ENCODE measurements at regions not wholly inside any gene's neighbourhood (a gene's known extent, or its start where the extent isn't known, plus 50 kb on each side); places are given as distances from the start of the nearest gene placed in this dataset.

- TF ChIP-seq, protein P1, sequence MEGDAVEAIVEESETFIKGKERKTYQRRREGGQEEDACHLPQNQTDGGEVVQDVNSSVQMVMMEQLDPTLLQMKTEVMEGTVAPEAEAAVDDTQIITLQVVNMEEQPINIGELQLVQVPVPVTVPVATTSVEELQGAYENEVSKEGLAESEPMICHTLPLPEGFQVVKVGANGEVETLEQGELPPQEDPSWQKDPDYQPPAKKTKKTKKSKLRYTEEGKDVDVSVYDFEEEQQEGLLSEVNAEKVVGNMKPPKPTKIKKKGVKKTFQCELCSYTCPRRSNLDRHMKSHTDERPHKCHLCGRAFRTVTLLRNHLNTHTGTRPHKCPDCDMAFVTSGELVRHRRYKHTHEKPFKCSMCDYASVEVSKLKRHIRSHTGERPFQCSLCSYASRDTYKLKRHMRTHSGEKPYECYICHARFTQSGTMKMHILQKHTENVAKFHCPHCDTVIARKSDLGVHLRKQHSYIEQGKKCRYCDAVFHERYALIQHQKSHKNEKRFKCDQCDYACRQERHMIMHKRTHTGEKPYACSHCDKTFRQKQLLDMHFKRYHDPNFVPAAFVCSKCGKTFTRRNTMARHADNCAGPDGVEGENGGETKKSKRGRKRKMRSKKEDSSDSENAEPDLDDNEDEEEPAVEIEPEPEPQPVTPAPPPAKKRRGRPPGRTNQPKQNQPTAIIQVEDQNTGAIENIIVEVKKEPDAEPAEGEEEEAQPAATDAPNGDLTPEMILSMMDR (IDR thresholded peaks at IDR 0.05; ENCODE audit: low read length, missing control alignments): no peak
- H3K4me3 ChIP-seq (replicated peaks; ENCODE audit: low read depth, low read length): no peak overlapping the region
- DNase-seq (ENCODE audit: low read depth): no peak
These were observed 279.6 kb upstream of the JAG1 start for GRCh38 chr20:10953437-10953836.

DNA sequence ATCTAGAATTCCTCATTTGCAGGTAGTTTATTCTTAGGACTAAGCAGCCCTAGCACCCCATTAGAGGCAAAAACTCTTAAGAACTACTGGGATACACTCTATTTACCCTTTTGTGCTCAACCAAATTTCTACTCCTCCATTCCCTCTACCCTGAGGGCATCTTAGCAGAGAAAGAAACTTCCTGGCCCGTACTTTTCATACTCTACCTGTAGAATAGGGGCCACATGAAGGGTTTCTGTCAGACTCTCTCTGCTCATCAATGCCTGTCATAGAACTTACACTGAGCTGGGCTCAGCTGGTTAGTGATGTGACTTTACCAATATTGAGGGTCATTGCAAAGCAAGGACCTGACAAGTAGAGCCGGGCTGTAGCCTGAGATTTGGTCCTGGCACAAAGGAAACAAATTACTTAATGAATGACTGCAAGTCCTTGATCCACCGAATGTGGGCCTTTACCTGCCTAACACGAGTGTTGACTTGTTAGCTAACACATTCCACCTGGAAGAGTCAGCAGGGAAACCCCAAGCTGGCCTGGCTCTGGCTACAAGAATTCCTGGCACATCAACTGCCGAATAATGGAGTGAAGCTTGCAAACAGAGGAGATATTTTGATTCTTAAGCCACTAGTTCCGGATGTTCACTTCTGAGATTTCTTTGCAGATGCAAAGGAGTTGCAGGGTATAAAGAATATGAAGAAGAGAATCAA is 280.5 kb upstream of the JAG1 start:
- no peak for DNase-seq (ENCODE audit: low read depth)
- TF ChIP-seq, protein P1 (IDR thresholded peaks at IDR 0.05; ENCODE audit: low read length, missing control alignments): no peak
- H3K4me3 ChIP-seq (replicated peaks; ENCODE audit: low read depth, low read length): no peak overlapping the region

DNA sequence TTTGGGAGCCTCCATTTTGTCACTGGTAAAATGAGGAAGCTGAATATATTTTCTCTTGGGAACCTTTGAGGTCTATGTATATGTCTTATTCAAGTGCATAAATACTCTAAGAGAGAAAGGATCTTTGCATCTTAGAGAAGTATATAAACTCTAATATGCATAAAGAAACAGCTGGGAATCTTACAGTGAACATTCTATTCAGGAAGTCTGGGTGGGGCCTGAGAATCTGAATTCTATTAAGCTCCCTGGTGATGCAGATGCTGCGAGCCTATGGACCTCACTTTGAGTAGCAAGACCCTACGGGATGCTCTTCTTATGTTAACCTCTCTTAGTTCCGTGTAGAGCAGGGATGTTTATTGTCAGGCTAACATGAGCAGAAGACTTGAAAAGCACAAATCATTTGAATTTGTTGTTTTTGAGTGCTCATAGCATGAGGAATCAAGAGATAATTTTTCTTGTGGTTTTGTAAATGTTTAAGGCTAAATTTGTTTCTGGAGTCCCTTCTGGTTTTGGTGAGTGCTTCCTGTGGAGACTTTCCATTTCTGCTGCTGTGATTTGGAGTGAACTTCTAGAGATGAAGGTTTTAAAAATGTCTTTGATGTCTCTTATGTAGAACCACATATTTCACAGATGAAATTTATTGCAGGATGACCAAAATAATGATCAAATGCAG is 281.2 kb upstream of the JAG1 start:
- TF ChIP-seq, protein P1 (IDR thresholded peaks at IDR 0.05; ENCODE audit: low read length, missing control alignments): no peak
- DNase-seq (ENCODE audit: low read depth): no peak
- H3K4me3 ChIP-seq (replicated peaks; ENCODE audit: low read depth, low read length): no peak overlapping the region

DNA sequence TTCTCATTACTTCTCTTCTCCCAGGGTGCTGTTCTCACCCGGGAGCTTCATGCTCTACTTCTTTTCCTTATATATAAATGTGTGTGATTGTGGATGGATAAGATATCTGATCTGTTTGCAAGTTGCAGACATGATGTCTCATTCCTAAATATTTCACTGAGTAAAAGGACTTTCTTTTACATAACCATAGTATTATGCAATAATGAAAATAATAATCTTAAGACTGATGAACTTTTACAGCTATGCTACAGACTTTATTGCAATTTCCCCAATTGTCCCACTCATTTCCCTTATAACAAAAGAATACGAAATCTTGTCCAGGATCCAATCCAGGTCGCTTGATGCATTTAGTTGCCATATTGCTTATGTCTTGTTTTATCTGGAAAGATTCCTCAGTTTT is 284.5 kb upstream of the JAG1 start:
- no peak overlapping the region for H3K4me3 ChIP-seq (replicated peaks; ENCODE audit: low read depth, low read length)
- DNase-seq (ENCODE audit: low read depth): no peak
- TF ChIP-seq, protein P1 (IDR thresholded peaks at IDR 0.05; ENCODE audit: low read length, missing control alignments): no peak

- TF ChIP-seq, protein P1 (IDR thresholded peaks at IDR 0.05; ENCODE audit: low read length, missing control alignments): no peak
- no peak overlapping the region for H3K4me3 ChIP-seq (replicated peaks; ENCODE audit: low read depth, low read length)
- DNase-seq (ENCODE audit: low read depth): no peak
These were observed 286.6 kb upstream of the JAG1 start for GRCh38 chr20:10960416-10960815.

- TF ChIP-seq, protein P1 (IDR thresholded peaks at IDR 0.05; ENCODE audit: low read length, missing control alignments): no peak
- H3K4me3 ChIP-seq (replicated peaks; ENCODE audit: low read depth, low read length): no peak overlapping the region
- peak; percentile 29 for DNase-seq (ENCODE audit: low read depth)
These were observed 288.0 kb upstream of the JAG1 start for GRCh38 chr20:10961651-10962288.

All from fibroblast of pulmonary artery (primary cell).